Hematopoietic multipotent progenitor cell treated with erythropoietin and hydrocortisone succinate and interleukin-3 and kit ligand, for 6 days (in vitro differentiated cells): ENCODE measurements at regions not wholly inside any gene's neighbourhood (a gene's known extent, or its start where the extent isn't known, plus 50 kb on each side); places are given as distances from the start of the nearest gene placed in this dataset.
A peak's percentile ranks its signal among the peaks of the same experiment; 100 is the strongest.
"Not testable (repeated sequence)": the region's sequence is repeated elsewhere in the genome, so short reads cannot be mapped to it uniquely, and the experiment has no call there.

ENCODE experiments used
- DNase-seq: peaks from one replicate; pipeline ENCODE4 v3.0.0-alpha.2; 2015

DNA sequence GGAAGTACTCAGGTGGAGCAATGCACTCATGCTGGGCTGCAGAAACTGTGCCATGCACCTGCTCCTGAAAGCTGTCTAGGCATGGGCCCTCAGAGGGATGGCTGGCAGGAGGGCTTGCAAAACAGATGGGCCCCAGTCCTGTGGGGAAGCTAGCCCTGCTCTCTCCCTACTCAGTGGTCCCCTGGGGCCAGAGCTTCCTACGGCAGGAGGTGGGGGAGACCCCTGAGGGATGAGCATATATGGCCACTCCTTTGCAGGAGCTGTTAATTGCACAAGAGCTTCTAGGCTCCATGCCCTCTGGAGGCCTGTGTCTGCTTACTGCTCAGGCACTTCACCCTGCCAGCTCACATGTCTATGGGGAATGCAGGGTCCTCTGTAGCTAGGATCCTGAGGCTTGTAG lies 545.3 kb upstream of the PTPRD start:
- no peak for DNase-seq

DNA sequence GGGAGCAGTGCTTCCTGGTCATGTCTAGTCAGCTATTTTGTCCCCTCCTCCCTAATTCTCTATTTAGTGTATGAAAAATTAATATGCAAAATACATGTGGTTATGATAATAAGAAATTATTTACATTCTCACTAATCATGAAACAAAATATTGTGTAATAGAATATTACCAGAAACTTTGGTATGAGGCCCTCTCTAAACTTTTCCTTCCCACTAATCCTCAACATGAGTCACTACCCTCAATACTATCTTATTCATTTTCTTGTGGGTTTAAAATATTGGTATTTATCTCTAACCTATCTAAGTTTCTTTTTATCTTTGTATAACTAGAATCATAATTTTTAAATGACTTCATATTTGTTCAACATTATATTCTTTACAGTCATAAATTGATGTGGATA lies 545.9 kb upstream of the PTPRD start:
- DNase-seq = no peak

DNA sequence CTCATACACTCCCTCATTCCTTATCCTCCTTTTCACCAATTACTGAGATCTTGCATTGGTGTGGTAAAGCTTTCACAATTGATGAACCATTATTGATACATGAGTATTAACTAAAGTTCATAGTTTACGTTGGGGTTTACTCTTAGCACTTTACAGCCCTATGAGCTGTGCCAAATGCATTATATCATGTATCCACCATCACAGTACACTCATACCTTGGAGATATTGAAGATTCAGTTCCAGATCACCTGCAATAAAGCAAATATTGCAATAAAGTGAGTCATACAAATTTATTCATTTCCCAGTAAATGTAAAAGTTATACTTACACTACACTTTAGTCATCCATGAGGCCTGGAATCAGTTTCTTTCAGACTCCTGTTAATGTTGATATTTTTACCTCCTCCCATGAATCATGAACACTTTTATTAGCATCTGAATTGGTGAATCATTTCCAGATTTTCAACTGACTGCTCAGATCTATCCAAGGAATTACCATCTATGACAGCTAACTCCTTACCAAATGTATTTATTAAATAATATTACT lies 546.6 kb upstream of the PTPRD start:
- no peak for DNase-seq

DNA sequence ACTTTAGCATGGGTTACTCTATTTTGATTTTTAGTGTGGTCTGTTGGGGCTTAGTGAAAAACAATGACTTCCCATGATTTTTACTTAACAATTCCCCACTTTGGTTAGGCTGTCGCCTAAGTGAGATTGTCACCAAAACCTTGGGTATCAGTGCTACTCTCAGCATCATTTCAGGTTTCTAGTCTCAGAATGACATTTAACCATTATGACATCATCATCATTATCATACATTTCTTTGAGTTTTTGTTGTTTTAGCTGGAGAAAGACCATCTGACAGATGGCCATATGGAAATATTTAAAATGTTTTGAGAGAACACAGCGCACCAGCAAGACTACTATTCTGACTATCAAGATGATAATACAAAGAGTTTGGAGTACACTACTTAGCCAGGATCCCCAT lies 551.0 kb upstream of the PTPRD start:
- no peak for DNase-seq

DNA sequence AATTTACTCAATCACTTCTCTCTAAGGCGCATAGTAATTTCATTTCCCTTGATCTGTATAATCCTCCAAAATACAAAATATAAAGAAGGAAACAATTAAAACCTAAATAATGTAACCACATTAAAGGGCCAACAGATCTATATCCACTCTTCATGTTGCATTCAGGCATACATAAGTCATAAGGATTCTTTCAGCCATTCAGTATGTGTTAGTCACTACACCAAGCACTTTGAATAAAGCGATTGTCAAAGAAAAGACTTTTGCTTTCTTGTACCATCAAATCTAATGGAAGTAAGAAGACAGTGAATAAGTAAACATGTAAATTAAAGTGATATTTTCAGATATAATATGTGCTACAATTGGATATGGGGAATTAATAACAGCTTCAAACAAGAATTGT lies 569.2 kb upstream of the PTPRD start:
- no peak for DNase-seq

DNA sequence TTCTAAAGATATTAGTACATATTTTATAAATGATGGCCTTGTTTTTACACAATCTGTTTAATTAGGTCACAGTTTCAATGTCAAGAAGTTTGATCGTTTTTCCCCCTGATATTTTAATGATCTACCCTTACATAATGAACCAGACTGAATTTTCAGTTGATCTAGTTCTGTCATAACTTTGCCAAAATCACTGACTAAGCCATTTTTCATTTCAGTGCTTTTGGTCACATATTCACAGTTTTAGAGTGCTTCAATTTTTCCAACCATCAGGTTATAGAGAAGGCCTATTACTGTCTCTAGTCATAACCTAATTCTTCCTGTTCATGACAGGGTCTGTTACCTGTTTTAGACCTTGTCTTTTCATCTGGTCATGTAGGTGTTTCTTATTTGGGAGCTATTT lies 577.9 kb upstream of the PTPRD start:
- DNase-seq = no peak

DNA sequence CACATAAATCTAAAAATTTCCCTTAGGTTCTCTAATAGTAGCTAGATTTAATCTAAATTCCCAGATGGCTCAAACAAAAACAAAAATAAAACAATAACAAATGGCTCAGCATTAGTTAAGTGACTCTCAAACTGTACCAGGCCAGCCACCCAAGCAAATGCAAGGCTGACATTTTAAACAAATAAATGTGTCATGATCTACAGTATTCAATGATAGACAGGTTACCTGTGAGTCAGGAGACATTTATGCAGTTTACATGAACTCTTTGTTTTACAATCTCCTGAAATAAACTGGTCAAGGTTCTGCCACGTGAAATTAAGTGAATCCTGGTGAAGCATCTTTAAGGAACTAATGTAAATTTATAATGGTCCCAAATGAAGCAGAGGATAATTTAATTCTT lies 580.2 kb upstream of the PTPRD start:
- DNase-seq = no peak

DNA sequence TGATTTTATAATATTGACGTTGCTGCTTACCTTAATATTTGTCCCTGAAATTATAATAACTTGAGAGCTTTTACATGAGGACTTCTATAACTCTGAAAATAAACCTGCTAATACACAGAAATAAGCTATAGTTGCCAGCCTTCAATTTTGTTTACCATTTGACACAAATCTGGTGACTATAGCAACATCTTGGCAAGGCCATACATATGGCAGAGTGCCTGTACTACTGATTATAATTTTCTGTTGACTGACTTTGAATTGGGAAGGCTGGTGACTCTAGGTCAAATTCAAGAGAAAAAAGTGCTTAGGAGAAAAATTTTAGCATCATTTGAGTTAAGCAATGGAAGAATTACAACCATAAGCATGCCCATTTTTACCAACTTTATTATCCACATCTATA lies 581.4 kb upstream of the PTPRD start:
- no peak for DNase-seq

DNA sequence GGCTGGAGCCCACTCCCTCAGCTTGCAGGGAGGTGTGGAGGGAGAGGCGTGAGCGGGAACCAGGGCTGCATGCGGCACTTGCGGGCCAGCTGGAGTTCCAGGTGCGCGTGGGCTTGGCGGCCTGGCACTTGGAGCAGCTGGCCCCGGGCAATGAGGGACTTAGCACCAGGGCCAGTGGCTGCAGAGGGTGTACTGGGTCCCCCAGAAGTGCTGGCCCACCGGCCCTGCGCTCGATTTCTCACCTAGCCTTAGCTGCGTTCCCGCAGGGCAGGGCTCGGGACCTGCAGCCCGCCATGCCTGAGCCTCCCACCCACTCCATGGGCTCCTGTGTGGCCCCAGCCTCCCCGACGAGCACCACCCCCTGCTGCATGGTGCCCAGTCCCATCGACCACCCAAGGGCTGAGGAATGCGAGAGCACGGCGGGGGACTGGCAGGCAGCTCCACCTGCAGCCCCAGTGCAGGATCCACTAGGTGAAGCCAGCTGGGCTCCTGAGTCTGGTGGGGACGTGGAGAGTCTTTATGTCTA lies 584.1 kb upstream of the PTPRD start:
- DNase-seq = not testable (repeated sequence)

DNA sequence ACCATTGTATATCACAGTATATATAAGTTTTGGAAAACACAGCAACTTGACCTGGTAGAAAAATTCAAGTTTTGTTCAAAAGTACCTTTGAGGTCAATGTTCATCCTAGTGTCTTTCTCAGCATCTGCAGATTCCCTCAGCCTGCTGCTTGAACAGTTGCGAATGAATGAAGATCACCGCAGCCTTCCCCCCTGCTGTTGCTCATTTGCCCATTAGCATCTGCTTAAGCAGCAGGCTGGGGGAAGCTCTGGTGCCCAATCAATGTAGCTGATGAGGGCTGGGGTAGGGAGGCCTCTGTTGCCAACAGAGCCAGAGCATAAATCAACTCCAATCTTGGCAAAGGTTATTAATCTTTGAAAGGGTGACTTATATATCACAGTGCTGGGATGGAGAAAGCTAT lies 586.5 kb upstream of the PTPRD start:
- DNase-seq = no peak

DNA sequence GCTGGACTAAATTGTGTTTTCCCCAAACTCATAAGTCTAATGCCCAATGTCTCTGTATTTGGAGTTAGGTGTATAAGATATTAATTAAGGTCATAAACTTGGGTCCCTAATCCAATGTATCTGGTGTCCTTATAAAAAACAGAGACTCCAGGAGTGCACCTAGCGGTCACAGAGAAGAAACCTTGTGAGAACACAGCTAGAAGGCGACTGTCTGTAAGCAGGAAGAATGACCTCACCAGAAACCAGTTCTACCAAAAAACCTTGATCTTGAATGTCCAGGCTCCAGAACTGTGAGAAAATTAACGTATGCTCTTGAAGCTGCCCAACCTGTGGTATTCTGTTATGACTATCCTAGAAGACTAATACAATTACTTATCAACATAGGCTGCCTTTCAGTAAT lies 591.7 kb upstream of the PTPRD start:
- DNase-seq = no peak

DNA sequence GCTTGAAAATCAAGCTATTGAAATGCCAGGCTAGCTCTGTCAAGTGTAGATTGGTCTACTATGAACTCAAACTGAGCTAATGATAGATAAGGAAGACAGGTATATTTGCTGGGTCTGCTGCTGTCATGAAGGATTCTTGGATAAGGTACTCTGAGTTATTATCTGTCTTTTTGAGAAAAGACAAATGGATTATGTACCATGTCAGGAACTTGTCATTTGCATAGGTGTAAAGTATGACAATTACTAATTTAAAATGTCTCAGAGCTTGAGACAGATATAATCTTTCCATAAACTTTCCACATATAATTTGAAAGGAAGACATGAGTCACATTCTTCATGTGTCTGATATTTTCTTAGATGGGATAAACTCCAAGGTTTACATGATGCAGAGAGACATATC lies 594.1 kb upstream of the PTPRD start:
- DNase-seq = no peak

DNA sequence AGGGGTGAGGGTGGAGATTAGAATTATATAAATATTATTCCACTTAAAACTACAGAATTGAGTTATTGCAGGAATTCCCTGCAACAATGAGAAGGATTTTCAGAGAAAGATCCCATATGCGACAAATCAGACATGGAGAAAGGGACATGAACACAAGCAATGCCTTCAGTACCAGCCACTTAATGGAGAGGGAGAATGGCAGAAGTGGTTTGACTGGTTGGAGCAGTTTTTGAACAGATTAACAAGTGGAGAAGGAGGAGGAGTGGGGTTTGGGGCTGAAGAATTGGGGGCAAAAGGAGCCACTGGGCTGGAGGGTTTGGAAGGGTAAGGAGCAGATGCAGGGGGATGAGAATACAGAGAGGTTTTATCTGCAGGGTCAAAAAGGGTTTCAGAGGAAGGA lies 620.9 kb upstream of the PTPRD start:
- no peak for DNase-seq

DNA sequence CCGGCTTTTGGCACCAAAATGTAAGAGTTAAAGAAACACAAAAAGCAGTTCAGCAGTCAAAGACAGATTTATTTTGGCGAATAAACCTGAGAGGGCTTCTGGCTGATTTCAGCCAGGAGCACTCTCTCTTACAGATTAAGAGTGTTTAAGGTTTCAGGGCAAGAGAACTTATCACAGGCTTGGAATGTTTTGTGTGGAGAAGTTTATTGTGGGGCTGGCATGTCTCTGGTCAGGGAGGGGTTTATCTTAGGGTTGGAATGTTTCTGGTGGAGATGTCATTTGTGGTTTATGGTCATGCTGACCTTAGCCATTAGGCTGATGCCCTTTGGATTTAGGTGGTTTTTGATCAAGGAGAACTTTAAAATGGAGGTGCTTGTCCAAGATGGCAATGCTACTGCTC lies 622.3 kb upstream of the PTPRD start:
- no peak for DNase-seq

DNA sequence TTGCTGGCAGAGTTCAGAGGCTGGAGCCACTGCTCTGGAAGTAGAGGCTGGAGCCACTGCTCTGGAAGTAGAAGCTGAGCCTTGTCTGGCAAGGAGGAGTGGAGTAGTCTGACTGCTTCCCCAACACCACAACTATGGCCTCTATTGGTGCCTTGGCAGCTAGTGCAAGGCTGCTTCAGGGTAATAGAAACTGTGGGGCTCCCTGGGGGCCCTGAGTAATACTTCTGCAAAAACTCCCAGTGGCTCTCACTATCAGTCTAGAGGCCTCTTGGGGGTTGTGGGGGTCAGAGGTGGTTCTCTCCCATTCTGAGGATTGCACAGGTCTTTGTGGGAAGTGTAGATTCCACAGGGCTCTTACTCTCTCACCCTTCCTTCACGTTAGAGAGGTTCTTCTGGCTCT lies 629.0 kb upstream of the PTPRD start:
- DNase-seq = no peak

DNA sequence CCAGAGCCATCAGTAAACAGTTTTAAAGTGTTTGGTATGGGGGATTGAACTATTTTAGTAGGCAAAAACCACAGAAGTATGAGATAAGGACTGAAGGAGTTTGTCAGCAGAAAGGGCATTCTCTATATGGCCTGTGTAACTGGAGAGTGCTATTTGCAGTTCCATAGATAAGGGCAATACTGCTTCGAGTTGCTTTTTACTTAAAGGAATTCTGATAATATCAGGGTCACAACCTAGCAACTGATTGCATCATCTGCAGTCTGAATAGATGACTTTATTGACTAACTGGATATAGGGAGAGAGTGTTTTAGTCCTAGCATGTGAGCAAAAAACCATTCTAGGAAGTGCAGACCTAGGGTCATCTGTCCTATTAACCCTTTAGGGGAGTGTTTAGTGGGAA lies 645.2 kb upstream of the PTPRD start:
- no peak for DNase-seq

DNA sequence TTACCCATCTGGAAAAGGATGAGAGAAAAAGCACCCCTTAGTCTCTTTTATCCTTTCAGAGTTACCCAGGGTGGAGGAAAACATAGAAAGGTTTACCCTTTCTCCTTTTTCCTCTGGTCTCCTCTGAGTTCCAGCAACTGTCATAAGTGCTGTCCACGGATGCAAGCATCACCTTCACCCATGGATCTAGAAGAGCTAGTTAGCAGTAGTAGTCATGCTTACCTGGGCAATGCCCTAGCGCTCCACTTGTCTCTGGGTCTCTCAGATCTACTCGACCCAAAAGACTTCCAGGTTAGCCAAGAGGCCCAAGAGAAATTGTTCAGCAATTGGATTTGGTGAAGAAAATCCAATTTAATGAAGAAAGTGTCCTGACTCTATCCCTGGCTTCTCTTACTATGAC lies 656.2 kb upstream of the PTPRD start:
- no peak for DNase-seq

DNA sequence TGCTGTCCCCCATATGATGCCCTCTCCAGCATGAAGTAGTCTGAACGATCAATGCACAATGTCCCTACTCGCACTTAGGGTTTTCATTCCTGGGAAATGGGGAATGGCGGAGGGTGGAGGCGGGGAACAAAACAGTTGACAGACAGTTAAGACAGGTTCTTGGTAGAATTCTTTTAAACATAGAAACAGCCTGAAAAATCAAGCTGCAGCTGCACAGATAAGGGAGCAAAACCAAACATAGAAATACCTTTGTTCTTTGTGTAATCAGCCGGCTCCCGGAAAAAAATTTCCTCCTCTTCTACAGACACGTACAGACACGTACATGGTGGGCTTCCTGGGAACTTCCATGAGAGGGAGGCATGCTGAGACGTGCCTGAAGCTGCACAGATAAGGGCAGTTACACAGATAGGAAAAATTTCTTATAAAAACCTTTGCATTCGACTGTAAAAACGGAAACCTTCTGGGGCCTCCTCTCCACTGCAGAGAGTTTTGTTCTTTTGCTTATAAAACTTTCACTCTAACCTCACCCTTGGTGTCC lies 662.4 kb upstream of the PTPRD start:
- DNase-seq = no peak

DNA sequence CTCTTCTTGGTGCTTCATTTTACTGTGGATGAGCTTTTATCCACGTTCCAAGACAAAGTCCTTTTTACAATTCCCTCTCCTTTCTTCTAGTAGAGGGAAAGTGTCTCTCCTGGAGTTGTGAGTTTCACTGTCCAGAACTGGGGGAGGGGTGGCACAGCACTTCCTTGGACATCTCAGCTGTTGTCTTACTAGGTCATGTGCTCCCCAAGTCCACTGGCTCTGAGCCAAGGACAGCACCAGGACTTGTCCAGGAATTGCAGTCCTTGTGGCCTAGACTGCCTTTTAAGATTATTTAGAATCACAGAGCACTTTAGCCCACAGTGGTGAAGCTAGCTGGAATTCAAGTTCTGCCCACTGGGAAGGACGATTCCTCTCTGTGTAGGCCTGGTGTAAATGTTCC lies 700.2 kb upstream of the PTPRD start:
- no peak for DNase-seq

DNA sequence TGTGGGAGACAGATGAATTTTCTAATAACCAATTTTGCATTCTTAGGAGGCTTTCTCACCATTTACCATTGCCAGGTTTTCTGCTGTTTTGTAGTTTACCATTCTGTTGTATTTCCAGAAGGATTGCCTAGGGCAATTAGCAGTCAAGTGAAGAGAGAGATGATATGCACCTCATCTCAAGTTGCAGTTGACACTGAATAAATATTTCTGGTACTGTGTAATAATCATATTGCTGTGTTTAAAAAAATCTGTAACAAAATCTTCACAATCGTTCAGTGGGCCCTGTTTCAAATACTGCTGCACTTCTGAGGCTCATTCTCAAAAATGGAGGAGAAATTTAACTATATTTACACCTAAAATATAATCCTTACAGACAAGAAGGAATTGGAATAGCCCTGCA lies 706.1 kb upstream of the PTPRD start:
- DNase-seq = no peak

DNA sequence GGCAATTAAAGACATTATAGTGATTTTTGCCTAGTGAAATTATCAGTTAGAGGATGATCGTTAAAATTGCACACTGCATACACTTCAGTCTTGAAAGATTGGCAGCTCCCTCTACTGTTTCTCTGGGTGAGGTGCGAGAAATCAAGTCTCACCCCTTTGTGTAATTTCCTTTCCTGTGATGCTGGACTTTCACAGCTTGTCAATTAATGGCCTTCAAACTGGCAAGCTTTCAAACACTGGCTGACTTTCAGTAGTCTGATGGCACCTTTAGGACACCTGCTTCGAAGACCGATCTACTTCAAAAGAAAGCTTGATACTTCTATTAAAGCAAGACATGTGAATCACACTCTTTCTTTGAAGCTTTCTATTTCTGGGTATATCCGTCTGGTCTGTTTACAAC lies 706.7 kb upstream of the PTPRD start:
- DNase-seq = peak; percentile 21

DNA sequence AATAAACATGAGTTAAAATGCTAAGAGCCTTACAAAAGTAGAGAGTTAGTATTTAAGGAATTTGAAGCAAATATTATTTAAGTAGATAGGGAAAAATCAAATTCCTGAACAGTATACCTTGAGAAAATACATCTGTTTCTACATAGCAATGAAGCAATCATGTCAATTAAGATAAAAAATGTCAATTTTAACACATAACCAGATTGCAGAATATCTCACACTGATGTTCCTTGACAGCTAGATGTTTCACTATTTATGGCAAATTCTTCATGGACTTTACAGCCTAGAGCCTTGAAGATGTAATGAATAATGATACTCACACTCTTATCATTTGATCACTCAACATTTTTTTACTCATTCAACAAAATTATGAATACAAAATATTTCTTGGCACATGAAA lies 708.2 kb upstream of the PTPRD start:
- DNase-seq = no peak

DNA sequence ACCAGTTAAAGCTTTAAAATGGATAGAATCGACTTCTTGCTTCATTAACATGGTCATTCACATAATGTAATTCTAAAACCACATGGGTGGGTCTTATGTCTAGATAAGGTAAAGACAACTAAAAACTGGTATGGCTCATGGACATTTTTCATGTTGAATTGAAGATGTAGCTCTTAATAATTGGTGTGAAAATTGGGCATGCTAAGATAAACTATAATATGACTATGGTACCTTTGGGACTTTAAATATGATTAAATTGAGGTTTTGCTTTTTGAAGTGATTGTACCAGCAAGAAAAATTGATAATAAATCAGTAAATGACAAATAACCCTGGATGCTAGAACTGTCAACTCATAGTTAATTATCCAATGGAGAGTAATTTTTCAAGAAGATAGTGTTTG lies 710.7 kb upstream of the PTPRD start:
- no peak for DNase-seq

DNA sequence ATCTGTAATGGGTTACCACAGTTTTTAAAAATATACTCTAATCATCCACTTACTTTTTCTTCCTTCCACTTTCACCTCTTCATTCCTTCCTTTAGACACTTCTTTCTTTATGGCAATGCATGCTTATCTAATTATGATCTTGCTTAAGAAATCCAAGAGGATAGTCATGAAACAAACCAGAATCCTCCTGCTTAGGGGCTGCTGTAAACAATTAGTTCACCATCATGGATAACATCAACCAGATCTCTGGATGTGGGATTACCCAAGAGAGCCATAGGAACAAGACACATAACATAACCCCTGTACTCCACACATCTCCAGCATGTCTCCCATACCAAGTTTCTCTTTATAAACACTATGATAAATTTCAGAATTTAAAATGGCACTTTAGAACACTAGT lies 713.4 kb upstream of the PTPRD start:
- DNase-seq = no peak

DNA sequence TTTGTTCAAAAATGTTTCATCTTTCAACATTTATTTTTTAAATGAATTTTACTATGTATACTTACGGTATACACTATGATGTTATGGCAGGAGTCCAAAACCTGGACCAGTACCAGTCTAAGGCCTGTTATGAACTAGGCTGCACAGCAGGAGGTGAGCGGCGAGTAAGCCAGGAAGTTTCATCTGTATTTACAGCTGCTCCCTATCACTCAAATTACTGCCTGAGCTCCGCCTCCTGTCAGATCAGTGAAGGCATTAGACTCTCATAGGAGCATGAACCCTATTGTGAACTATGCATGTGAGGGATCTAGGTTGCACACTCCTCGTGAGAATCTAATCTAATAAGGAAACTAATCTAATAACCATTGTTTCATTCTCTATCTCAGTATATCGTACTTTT lies 715.5 kb upstream of the PTPRD start:
- DNase-seq = no peak

DNA sequence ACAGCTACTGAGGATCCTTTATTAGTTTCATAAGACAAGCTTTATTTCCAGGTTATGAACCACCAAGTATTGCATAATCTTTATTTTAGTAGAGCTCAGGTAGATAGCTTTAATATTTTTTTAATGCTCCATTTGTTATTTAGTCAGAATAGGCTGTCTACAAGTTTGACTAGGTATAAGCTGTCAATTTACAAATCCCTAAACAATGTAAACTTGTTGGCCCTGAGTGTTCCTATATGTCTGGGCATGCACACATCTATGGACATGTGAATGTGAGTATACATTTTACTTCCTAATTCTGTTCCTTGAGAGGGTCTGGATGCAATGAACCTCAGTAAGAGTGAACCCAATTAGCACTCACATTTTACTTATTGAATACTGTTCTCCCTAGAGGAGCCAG lies 722.2 kb upstream of the PTPRD start:
- DNase-seq = no peak
